GM19463 (cell line): ENCODE measurements at regions not wholly inside any gene's neighbourhood (a gene's known extent, or its start where the extent isn't known, plus 50 kb on each side); places are given as distances from the start of the nearest gene placed in this dataset.
"Not testable (repeated sequence)": the region's sequence is repeated elsewhere in the genome, so short reads cannot be mapped to it uniquely, and the experiment has no call there.

Source experiments
- ATAC-seq: cut with Tn5 transposase; IDR thresholded peaks from one replicate; pipeline ENCODE4 v1.9.1; 2021; ENCODE audit warnings: mild to moderate bottlenecking, moderate library complexity; ENCODE audit not compliant: unreplicated experiment

- no peak for ATAC-seq
Observed at GRCh38 chr12:127820271-127820670, 446.7 kb upstream of the TMEM132C start.

GRCh38 chr12:127820846-127821245 lies 446.1 kb upstream of the TMEM132C start:
- no peak for ATAC-seq

- no peak for ATAC-seq
Observed at GRCh38 chr12:127822809-127823411, 444.1 kb upstream of the TMEM132C start.

GRCh38 chr12:127823801-127824200 lies 443.2 kb upstream of the TMEM132C start:
- ATAC-seq, result no peak

GRCh38 chr12:127829281-127830064 lies 437.5 kb upstream of the TMEM132C start:
- ATAC-seq, result no peak

GRCh38 chr12:127830065-127830460 lies 436.9 kb upstream of the TMEM132C start:
- no peak for ATAC-seq

GRCh38 chr12:127830730-127831129 lies 436.2 kb upstream of the TMEM132C start:
- no peak for ATAC-seq

GRCh38 chr12:127832172-127832571 lies 434.8 kb upstream of the TMEM132C start:
- ATAC-seq, result no peak

GRCh38 chr12:127836802-127837201 lies 430.2 kb upstream of the TMEM132C start:
- ATAC-seq, result not testable (repeated sequence)

- ATAC-seq, result no peak
Observed at GRCh38 chr12:127857661-127858060, 409.3 kb upstream of the TMEM132C start.

- no peak for ATAC-seq
Observed at GRCh38 chr12:127860536-127860935, 406.4 kb upstream of the TMEM132C start.

GRCh38 chr12:127861406-127861805 lies 405.6 kb upstream of the TMEM132C start:
- ATAC-seq, result no peak

GRCh38 chr12:127873306-127873705 lies 393.7 kb upstream of the TMEM132C start:
- ATAC-seq, result no peak

GRCh38 chr12:127881371-127882140 lies 385.4 kb upstream of the TMEM132C start:
- no peak for ATAC-seq

- ATAC-seq, result no peak
Observed at GRCh38 chr12:127883013-127883412, 384.0 kb upstream of the TMEM132C start.

GRCh38 chr12:127885954-127886750 lies 380.8 kb upstream of the TMEM132C start:
- ATAC-seq, result no peak

GRCh38 chr12:127886827-127887226 lies 380.1 kb upstream of the TMEM132C start:
- no peak for ATAC-seq

- no peak for ATAC-seq
Observed at GRCh38 chr12:127888943-127889719, 377.8 kb upstream of the TMEM132C start.

GRCh38 chr12:127893895-127894609 lies 372.9 kb upstream of the TMEM132C start:
- ATAC-seq, result no peak

- ATAC-seq, result no peak
Observed at GRCh38 chr12:127896661-127897060, 370.3 kb upstream of the TMEM132C start.
